ENCODE measurements at regions not wholly inside any gene's neighbourhood (a gene's known extent, or its start where the extent isn't known, plus 50 kb on each side); places are given as distances from the start of the nearest gene placed in this dataset.

DNA sequence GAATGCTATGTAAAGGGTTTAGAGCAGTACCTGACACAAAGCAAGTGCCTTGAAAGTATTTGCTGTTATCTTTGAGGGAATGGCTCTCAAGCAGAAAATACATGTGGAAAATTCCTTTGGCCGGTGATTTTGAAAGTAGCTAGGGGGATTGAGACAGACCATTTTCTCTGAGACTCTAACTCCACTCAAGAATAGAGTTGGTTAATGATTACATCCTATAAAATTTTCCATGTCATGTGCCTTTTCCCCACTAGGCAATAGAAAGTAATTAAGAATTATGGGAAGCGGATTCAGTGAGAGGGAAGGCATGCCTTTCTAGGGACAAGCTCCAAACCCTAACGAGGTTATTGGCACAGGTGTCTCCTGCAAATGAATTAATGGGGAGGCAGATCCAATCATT lies 276.0 kb downstream of the GPATCH2 start:
- TF ChIP-seq, protein P1, sequence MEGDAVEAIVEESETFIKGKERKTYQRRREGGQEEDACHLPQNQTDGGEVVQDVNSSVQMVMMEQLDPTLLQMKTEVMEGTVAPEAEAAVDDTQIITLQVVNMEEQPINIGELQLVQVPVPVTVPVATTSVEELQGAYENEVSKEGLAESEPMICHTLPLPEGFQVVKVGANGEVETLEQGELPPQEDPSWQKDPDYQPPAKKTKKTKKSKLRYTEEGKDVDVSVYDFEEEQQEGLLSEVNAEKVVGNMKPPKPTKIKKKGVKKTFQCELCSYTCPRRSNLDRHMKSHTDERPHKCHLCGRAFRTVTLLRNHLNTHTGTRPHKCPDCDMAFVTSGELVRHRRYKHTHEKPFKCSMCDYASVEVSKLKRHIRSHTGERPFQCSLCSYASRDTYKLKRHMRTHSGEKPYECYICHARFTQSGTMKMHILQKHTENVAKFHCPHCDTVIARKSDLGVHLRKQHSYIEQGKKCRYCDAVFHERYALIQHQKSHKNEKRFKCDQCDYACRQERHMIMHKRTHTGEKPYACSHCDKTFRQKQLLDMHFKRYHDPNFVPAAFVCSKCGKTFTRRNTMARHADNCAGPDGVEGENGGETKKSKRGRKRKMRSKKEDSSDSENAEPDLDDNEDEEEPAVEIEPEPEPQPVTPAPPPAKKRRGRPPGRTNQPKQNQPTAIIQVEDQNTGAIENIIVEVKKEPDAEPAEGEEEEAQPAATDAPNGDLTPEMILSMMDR (IDR thresholded peaks at IDR 0.05; ENCODE audit: low read depth, low read length): no peak
- no peak for TF ChIP-seq EZH2phosphoT487 (IDR thresholded peaks at IDR 0.05; ENCODE audit: low read depth)

Data from OCI-LY3 (cell line).